ENCODE measurements at regions not wholly inside any gene's neighbourhood (a gene's known extent, or its start where the extent isn't known, plus 50 kb on each side); places are given as distances from the start of the nearest gene placed in this dataset.
"Not testable (repeated sequence)": the region's sequence is repeated elsewhere in the genome, so short reads cannot be mapped to it uniquely, and the experiment has no call there.

GRCh38 chr16:27600381-27600780, 50.4 kb downstream of the KATNIP start:
- H3K27ac ChIP-seq (ENCODE audit: insufficient read depth, low read length, poor library complexity, severe bottlenecking): no peak overlapping the region
- no peaks in the 10 kb centered on the region for H3K36me3 ChIP-seq (ENCODE audit: control insufficient read depth, insufficient read depth, low read length)
- Mint-ChIP-seq H3K4me1 (peaks cover 0 to 4% (median 0%) of the 10 kb centered on the region in 4 donors), H3K4me3 (no peak overlapping the region), H3K27me3 (no peaks in the 10 kb centered on the region), H3K27ac (no peak overlapping the region), H3K9me3 (no peaks in the 10 kb centered on the region), H3K36me3 (peaks cover 10% of the 10 kb centered on the region)
- no peaks in the 10 kb centered on the region for H3K4me1 ChIP-seq (ENCODE audit: control insufficient read depth, insufficient read depth, low read length, poor library complexity, severe bottlenecking)
- H3K27me3 ChIP-seq (ENCODE audit: control insufficient read depth, insufficient read depth, low read length): no peaks in the 10 kb centered on the region
- DNase-seq (no peak), ATAC-seq (ENCODE audit: low read depth in 2 of 2) (no peak)
- H3K9me3 ChIP-seq (ENCODE audit: control insufficient read depth in 2 of 2, low read length in 2 of 2): no peaks in the 10 kb centered on the region
- no peak overlapping the region for H3K4me3 ChIP-seq (ENCODE audit: low read depth, low read length)

GRCh38 chr16:27602103-27602502, 52.2 kb downstream of the KATNIP start:
- Histone ChIP-seq H3K27me3 (ENCODE audit: control insufficient read depth, insufficient read depth, low read length) (no peaks in the 10 kb centered on the region), H3K27ac (ENCODE audit: insufficient read depth, low read length, poor library complexity, severe bottlenecking) (no peak overlapping the region), H3K9me3 (ENCODE audit: control insufficient read depth in 2 of 2, low read length in 2 of 2) (no peaks in the 10 kb centered on the region), H3K4me3 (ENCODE audit: low read depth, low read length) (no peak overlapping the region), H3K36me3 (ENCODE audit: control insufficient read depth, insufficient read depth, low read length) (no peaks in the 10 kb centered on the region), H3K4me1 (ENCODE audit: control insufficient read depth, insufficient read depth, low read length, poor library complexity, severe bottlenecking) (no peaks in the 10 kb centered on the region)
- Mint-ChIP-seq H3K9me3 (peaks cover 0 to 2% (median 0%) of the 10 kb centered on the region in 7 donors), H3K36me3 (peaks cover 21% of the 10 kb centered on the region), H3K27ac (peak overlapping the region in 1 of 3 donors; percentile 35), H3K27me3 (no peaks in the 10 kb centered on the region), H3K4me1 (peaks cover 0 to 4% (median 0%) of the 10 kb centered on the region in 4 donors), H3K4me3 (no peak overlapping the region)
- DNase-seq (no peak), ATAC-seq (ENCODE audit: low read depth in 2 of 2) (no peak)

- not testable (repeated sequence) for H3K27ac ChIP-seq (ENCODE audit: insufficient read depth, low read length, poor library complexity, severe bottlenecking); ATAC-seq (ENCODE audit: low read depth in 2 of 2); H3K9me3 Mint-ChIP-seq; H3K36me3 ChIP-seq (ENCODE audit: control insufficient read depth, insufficient read depth, low read length); H3K4me1 ChIP-seq (ENCODE audit: control insufficient read depth, insufficient read depth, low read length, poor library complexity, severe bottlenecking); H3K4me1 Mint-ChIP-seq; H3K27me3 Mint-ChIP-seq; H3K9me3 ChIP-seq (ENCODE audit: control insufficient read depth in 2 of 2, low read length in 2 of 2); H3K4me3 ChIP-seq (ENCODE audit: low read depth, low read length); H3K4me3 Mint-ChIP-seq; H3K27me3 ChIP-seq (ENCODE audit: control insufficient read depth, insufficient read depth, low read length)
- peak in 1 of 3 donors; percentile 53 for DNase-seq
- H3K36me3 Mint-ChIP-seq: peaks cover 31% of the 10 kb centered on the region
- peak overlapping the region in 1 of 3 donors; percentile 8 for H3K27ac Mint-ChIP-seq
Measured at GRCh38 chr16:27605500-27606106, 55.7 kb downstream of the KATNIP start.

GRCh38 chr16:27611340-27611739, 61.4 kb downstream of the KATNIP start:
- H3K4me3 ChIP-seq (ENCODE audit: low read depth, low read length): no peak overlapping the region
- no peaks in the 10 kb centered on the region for H3K4me1 ChIP-seq (ENCODE audit: control insufficient read depth, insufficient read depth, low read length, poor library complexity, severe bottlenecking)
- H3K4me1 Mint-ChIP-seq: no peaks in the 10 kb centered on the region
- no peak overlapping the region for H3K27ac ChIP-seq (ENCODE audit: insufficient read depth, low read length, poor library complexity, severe bottlenecking)
- H3K27ac Mint-ChIP-seq: no peak overlapping the region
- H3K4me3 Mint-ChIP-seq: no peak overlapping the region
- H3K9me3 Mint-ChIP-seq: peaks cover 0 to 2% (median 0%) of the 10 kb centered on the region in 7 donors
- ATAC-seq (ENCODE audit: low read depth in 2 of 2) (no peak), DNase-seq (no peak)
- no peaks in the 10 kb centered on the region for H3K27me3 Mint-ChIP-seq
- peaks cover 23% of the 10 kb centered on the region for H3K36me3 Mint-ChIP-seq
- no peaks in the 10 kb centered on the region for H3K9me3 ChIP-seq (ENCODE audit: control insufficient read depth in 2 of 2, low read length in 2 of 2)
- no peaks in the 10 kb centered on the region for H3K36me3 ChIP-seq (ENCODE audit: control insufficient read depth, insufficient read depth, low read length)
- H3K27me3 ChIP-seq (ENCODE audit: control insufficient read depth, insufficient read depth, low read length): no peaks in the 10 kb centered on the region

GRCh38 chr16:27613238-27613791, 63.4 kb downstream of the KATNIP start:
- Mint-ChIP-seq H3K9me3 (no peaks in the 10 kb centered on the region), H3K27me3 (no peaks in the 10 kb centered on the region), H3K4me3 (no peak overlapping the region), H3K27ac (no peak overlapping the region), H3K4me1 (no peaks in the 10 kb centered on the region), H3K36me3 (peaks cover 13% of the 10 kb centered on the region)
- no peaks in the 10 kb centered on the region for H3K4me1 ChIP-seq (ENCODE audit: control insufficient read depth, insufficient read depth, low read length, poor library complexity, severe bottlenecking)
- ATAC-seq (ENCODE audit: low read depth in 2 of 2): no peak
- DNase-seq: no peak
- H3K9me3 ChIP-seq (ENCODE audit: control insufficient read depth in 2 of 2, low read length in 2 of 2): no peaks in the 10 kb centered on the region
- H3K4me3 ChIP-seq (ENCODE audit: low read depth, low read length): no peak overlapping the region
- H3K36me3 ChIP-seq (ENCODE audit: control insufficient read depth, insufficient read depth, low read length): no peaks in the 10 kb centered on the region
- H3K27ac ChIP-seq (ENCODE audit: insufficient read depth, low read length, poor library complexity, severe bottlenecking): no peak overlapping the region
- no peaks in the 10 kb centered on the region for H3K27me3 ChIP-seq (ENCODE audit: control insufficient read depth, insufficient read depth, low read length)

GRCh38 chr16:27617665-27618064, 67.7 kb downstream of the KATNIP start:
- no peak overlapping the region for H3K4me3 ChIP-seq (ENCODE audit: low read depth, low read length)
- peaks cover 28% of the 10 kb centered on the region for H3K36me3 Mint-ChIP-seq
- H3K27ac ChIP-seq (ENCODE audit: insufficient read depth, low read length, poor library complexity, severe bottlenecking): no peak overlapping the region
- H3K4me1 Mint-ChIP-seq: peaks cover 0 to 2% (median 0%) of the 10 kb centered on the region in 4 donors
- DNase-seq (no peak), ATAC-seq (ENCODE audit: low read depth in 2 of 2) (no peak)
- H3K27me3 Mint-ChIP-seq: no peaks in the 10 kb centered on the region
- H3K27me3 ChIP-seq (ENCODE audit: control insufficient read depth, insufficient read depth, low read length): no peaks in the 10 kb centered on the region
- H3K4me1 ChIP-seq (ENCODE audit: control insufficient read depth, insufficient read depth, low read length, poor library complexity, severe bottlenecking): no peaks in the 10 kb centered on the region
- H3K36me3 ChIP-seq (ENCODE audit: control insufficient read depth, insufficient read depth, low read length): no peaks in the 10 kb centered on the region
- H3K9me3 ChIP-seq (ENCODE audit: control insufficient read depth in 2 of 2, low read length in 2 of 2): no peaks in the 10 kb centered on the region
- H3K4me3 Mint-ChIP-seq: no peak overlapping the region
- no peaks in the 10 kb centered on the region for H3K9me3 Mint-ChIP-seq
- peak overlapping the region in 1 of 3 donors; percentile 5 for H3K27ac Mint-ChIP-seq

GRCh38 chr16:27618165-27618564, 68.2 kb downstream of the KATNIP start:
- Histone ChIP-seq H3K9me3 (ENCODE audit: control insufficient read depth in 2 of 2, low read length in 2 of 2) (no peaks in the 10 kb centered on the region), H3K27ac (ENCODE audit: insufficient read depth, low read length, poor library complexity, severe bottlenecking) (no peak overlapping the region), H3K36me3 (ENCODE audit: control insufficient read depth, insufficient read depth, low read length) (no peaks in the 10 kb centered on the region), H3K4me1 (ENCODE audit: control insufficient read depth, insufficient read depth, low read length, poor library complexity, severe bottlenecking) (no peaks in the 10 kb centered on the region), H3K27me3 (ENCODE audit: control insufficient read depth, insufficient read depth, low read length) (no peaks in the 10 kb centered on the region), H3K4me3 (ENCODE audit: low read depth, low read length) (no peak overlapping the region)
- no peak for ATAC-seq (ENCODE audit: low read depth in 2 of 2)
- Mint-ChIP-seq H3K4me1 (peaks cover 0 to 2% (median 0%) of the 10 kb centered on the region in 4 donors), H3K27me3 (no peaks in the 10 kb centered on the region), H3K27ac (no peak overlapping the region), H3K4me3 (no peak overlapping the region), H3K36me3 (peaks cover 28% of the 10 kb centered on the region), H3K9me3 (no peaks in the 10 kb centered on the region)
- no peak for DNase-seq
